ENCODE measurements at regions not wholly inside any gene's neighbourhood (a gene's known extent, or its start where the extent isn't known, plus 50 kb on each side); places are given as distances from the start of the nearest gene placed in this dataset.

DNA sequence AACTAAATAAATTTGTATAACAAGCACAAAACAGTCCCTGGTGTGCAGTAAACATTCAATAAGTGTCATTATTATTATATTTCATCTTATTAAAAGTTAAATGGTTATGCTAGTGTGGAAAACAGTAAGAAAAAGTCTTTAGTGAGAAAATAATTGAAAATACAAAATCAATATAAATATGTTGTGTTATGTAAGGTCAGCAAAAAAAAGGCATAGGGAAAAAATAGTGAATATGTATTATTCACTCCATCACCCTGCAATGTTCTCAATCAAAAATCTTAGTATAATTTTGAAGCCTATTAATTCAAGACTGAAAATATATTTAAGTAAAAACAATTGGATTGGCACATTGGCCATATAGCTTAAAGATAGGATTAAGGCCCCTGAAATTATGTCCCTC is 63.3 kb upstream of the KCNMB2 start:
- Histone ChIP-seq H3K27me3 (ENCODE audit: insufficient read depth, low read depth, low read length) (no peaks in the 10 kb centered on the region), H3K4me2 (ENCODE audit: low read length) (no peak overlapping the region), H2AFZ (ENCODE audit: low read depth, low read length) (no peak overlapping the region), H3K27ac (ENCODE audit: low read length) (no peak overlapping the region), H4K20me1 (ENCODE audit: insufficient read depth) (no peaks in the 10 kb centered on the region), H3K9me2 (ENCODE audit: insufficient read depth, low read length) (no peaks in the 10 kb centered on the region), H3K36me3 (ENCODE audit: insufficient read depth, low read length) (no peaks in the 10 kb centered on the region), H3K9ac (ENCODE audit: low read length) (no peak overlapping the region), H3K9me3 (ENCODE audit: low read length) (no peaks in the 10 kb centered on the region), H3K79me2 (replicated peaks; ENCODE audit: insufficient read depth, low read length) (no peaks in the 10 kb centered on the region), H3K4me3 (ENCODE audit: low read length) (no peak overlapping the region), H3F3A (ENCODE audit: insufficient read depth, low read length, poor library complexity, severe bottlenecking) (no peaks in the 10 kb centered on the region)
- TF ChIP-seq EP300 (conservative IDR thresholded peaks at IDR 0.05; ENCODE audit: poor library complexity, severe bottlenecking) (no peak), REST (IDR thresholded peaks at IDR 0.05; ENCODE audit: borderline replicate concordance) (no peak), EZH2 (IDR thresholded peaks at IDR 0.05; ENCODE audit: borderline replicate concordance, insufficient read depth, low read length, poor library complexity, severe bottlenecking) (no peak), POLR2AphosphoS5 (IDR thresholded peaks at IDR 0.05) (no peak), MXI1 (conservative IDR thresholded peaks at IDR 0.05; ENCODE audit: poor library complexity, severe bottlenecking) (no peak), RAD21 (conservative IDR thresholded peaks at IDR 0.05) (no peak), SMC3 (conservative IDR thresholded peaks at IDR 0.05; ENCODE audit: poor library complexity) (no peak), TAF1 (IDR thresholded peaks at IDR 0.05; ENCODE audit: low read depth) (no peak)
- TF ChIP-seq, protein P1, sequence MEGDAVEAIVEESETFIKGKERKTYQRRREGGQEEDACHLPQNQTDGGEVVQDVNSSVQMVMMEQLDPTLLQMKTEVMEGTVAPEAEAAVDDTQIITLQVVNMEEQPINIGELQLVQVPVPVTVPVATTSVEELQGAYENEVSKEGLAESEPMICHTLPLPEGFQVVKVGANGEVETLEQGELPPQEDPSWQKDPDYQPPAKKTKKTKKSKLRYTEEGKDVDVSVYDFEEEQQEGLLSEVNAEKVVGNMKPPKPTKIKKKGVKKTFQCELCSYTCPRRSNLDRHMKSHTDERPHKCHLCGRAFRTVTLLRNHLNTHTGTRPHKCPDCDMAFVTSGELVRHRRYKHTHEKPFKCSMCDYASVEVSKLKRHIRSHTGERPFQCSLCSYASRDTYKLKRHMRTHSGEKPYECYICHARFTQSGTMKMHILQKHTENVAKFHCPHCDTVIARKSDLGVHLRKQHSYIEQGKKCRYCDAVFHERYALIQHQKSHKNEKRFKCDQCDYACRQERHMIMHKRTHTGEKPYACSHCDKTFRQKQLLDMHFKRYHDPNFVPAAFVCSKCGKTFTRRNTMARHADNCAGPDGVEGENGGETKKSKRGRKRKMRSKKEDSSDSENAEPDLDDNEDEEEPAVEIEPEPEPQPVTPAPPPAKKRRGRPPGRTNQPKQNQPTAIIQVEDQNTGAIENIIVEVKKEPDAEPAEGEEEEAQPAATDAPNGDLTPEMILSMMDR (IDR thresholded peaks at IDR 0.05; ENCODE audit: poor library complexity, severe bottlenecking), result no peak

DNA sequence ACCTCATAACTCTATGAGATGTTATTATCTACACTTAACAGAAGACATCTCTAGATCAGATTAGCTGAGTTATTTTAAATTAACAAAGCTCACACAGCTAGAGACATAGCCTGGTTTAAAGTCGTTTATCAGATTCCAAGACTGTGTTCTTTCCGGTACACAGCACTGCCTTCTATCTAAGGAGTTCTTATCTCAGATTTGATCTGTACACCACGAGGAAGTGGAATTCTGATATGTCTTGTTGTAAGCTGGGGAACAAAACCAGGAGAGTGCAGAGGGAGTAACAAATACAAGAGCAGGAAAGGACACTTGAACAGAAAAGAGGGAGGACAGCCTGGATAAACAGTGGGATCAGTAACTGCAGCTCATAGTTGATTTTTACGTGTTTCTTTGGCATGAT is 61.7 kb upstream of the KCNMB2 start:
- Histone ChIP-seq H3F3A (ENCODE audit: insufficient read depth, low read length, poor library complexity, severe bottlenecking) (no peaks in the 10 kb centered on the region), H2AFZ (ENCODE audit: low read depth, low read length) (no peak overlapping the region), H3K9me2 (ENCODE audit: insufficient read depth, low read length) (no peaks in the 10 kb centered on the region), H3K79me2 (replicated peaks; ENCODE audit: insufficient read depth, low read length) (no peaks in the 10 kb centered on the region), H3K36me3 (ENCODE audit: insufficient read depth, low read length) (no peaks in the 10 kb centered on the region), H3K9ac (ENCODE audit: low read length) (no peak overlapping the region), H3K4me3 (ENCODE audit: low read length) (no peak overlapping the region), H3K9me3 (ENCODE audit: low read length) (no peaks in the 10 kb centered on the region), H4K20me1 (ENCODE audit: insufficient read depth) (no peaks in the 10 kb centered on the region), H3K27ac (ENCODE audit: low read length) (no peak overlapping the region), H3K4me2 (ENCODE audit: low read length) (no peak overlapping the region), H3K27me3 (ENCODE audit: insufficient read depth, low read depth, low read length) (no peaks in the 10 kb centered on the region)
- TF ChIP-seq, protein P1 (IDR thresholded peaks at IDR 0.05; ENCODE audit: poor library complexity, severe bottlenecking), result no peak
- TF ChIP-seq EZH2 (IDR thresholded peaks at IDR 0.05; ENCODE audit: borderline replicate concordance, insufficient read depth, low read length, poor library complexity, severe bottlenecking), result no peak
- no peak for TF ChIP-seq MXI1 (conservative IDR thresholded peaks at IDR 0.05; ENCODE audit: poor library complexity, severe bottlenecking)
- TF ChIP-seq POLR2AphosphoS5 (IDR thresholded peaks at IDR 0.05), result no peak
- no peak for TF ChIP-seq RAD21 (conservative IDR thresholded peaks at IDR 0.05)
- TF ChIP-seq REST (IDR thresholded peaks at IDR 0.05; ENCODE audit: borderline replicate concordance), result no peak
- no peak for TF ChIP-seq EP300 (conservative IDR thresholded peaks at IDR 0.05; ENCODE audit: poor library complexity, severe bottlenecking)
- TF ChIP-seq SMC3 (conservative IDR thresholded peaks at IDR 0.05; ENCODE audit: poor library complexity), result no peak

Measured in neural cell (in vitro differentiated cells).